Upper lobe of left lung (tissue), 6 donors: ENCODE measurements at regions not wholly inside any gene's neighbourhood (a gene's known extent, or its start where the extent isn't known, plus 50 kb on each side); places are given as distances from the start of the nearest gene placed in this dataset.

Experiments
- ATAC-seq, 2 donors: fragments of 200-7000 bp; cut with Tn5 transposase; one replicate each; pipeline ENCODE4 v1.9.1; 2022; ENCODE audit warnings: mild to moderate bottlenecking in 2 of 2, moderate library complexity in 2 of 2; ENCODE audit not compliant: low FRiP score in 2 of 2
- DNase-seq, 2 donors: peaks; one replicate each; pipeline ENCODE4 v3.0.0-alpha.2; 2019 to 2020
- H3K27ac ChIP-seq, 4 donors: fragments of 200-600 bp; sonication (generic); one replicate each; pipeline ENCODE4 v1.5.1; 2016 to 2019
- H3K27me3 ChIP-seq, 4 donors: fragments of 200-600 bp; sonication (generic); one replicate each; pipeline ENCODE4 v1.5.1; 2017 to 2019
- H3K36me3 ChIP-seq, 4 donors: fragments of 200-600 bp; sonication (generic); one replicate each; pipeline ENCODE4 v1.5.1; 2016 to 2019
- H3K4me1 ChIP-seq, 4 donors: fragments of 200-600 bp; sonication (generic); one replicate each; pipeline ENCODE4 v1.5.1; 2018 to 2019
- H3K4me3 ChIP-seq, 4 donors: fragments of 200-600 bp; sonication (generic); one replicate each; pipeline ENCODE4 v1.5.1; 2017 to 2019; ENCODE audit warnings: mild to moderate bottlenecking in 2 of 4, moderate library complexity in 1 of 4
- H3K9me3 ChIP-seq, 4 donors: fragments of 200-600 bp; sonication (generic); one replicate each; pipeline ENCODE4 v1.5.1; 2018 to 2019
- EP300 ChIP-seq, 4 donors: sonication (generic); formaldehyde crosslinking; IDR thresholded peaks; one replicate each; pipeline ENCODE4 v1.5.1; 2017; ENCODE audit warnings: antibody characterized with exemption in 4 of 4, control low read depth in 2 of 4
- POLR2A ChIP-seq, 4 donors: fragments of 450-650 bp; IDR thresholded peaks; one replicate each; pipeline ENCODE4 v1.5.1; 2016 to 2017; ENCODE audit warnings: antibody characterized with exemption in 4 of 4, mild to moderate bottlenecking in 2 of 4
- POLR2AphosphoS5 ChIP-seq, 2 donors: sonication (generic); formaldehyde crosslinking; IDR thresholded peaks; one replicate each; pipeline ENCODE4 v1.5.1; 2017; ENCODE audit warnings: antibody characterized with exemption in 2 of 2
- WGBS, 2 donors: methylation state at CpG; one replicate each; pipeline ENCODE4 v1.1.5; 2017 to 2018; 5-methylcytosine and 5-hydroxymethylcytosine counted together
- TF ChIP-seq, protein P1 (sequence below), 6 experiments: fragments of 450-650 bp in 4 of 6; fragments of 200-600 bp in 2 of 6; sonication (generic) in 2 of 6; IDR thresholded peaks; one replicate each; pipeline ENCODE4 v1.5.1; 2016 to 2019; ENCODE audit warnings: antibody characterized with exemption in 6 of 6
- donor health status: DM: no; HTN: no; CAD: no; lungs with moderate emphysema.
- donor health status: DM: no; HTN: yes; CAD: no; lungs with severe emphysema.

DNA sequence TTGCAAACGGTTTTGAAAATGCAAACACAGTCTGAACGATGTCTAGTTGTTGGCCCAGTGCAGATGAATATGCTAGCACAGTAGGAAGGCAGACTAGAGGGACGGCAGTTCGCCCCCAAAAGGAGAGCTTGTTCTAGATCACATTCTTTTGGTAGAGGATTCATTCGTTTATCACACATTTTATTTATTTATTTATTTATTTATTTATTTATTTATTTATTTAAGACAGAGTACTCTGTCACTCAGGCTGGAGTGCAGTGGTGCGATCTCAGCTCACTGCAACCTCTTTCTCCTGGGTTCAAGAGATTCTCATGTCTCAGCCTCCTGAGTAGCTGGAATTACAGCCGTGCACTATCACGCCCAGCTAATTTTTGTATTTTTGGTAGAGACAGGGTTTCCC lies 59.4 kb upstream of the ZPBP start:
- H3K4me3 ChIP-seq, result no peak overlapping the region
- H3K27me3 ChIP-seq, result no peaks in the 10 kb centered on the region
- WGBS, 2 donors, result 75 to 79% methylated on average over 8 of the region's 8 CpGs
- no peaks in the 10 kb centered on the region for H3K4me1 ChIP-seq
- DNase-seq (no peak), ATAC-seq (no peak)
- no peaks in the 10 kb centered on the region for H3K36me3 ChIP-seq
- no peaks in the 10 kb centered on the region for H3K9me3 ChIP-seq
- no peak overlapping the region for H3K27ac ChIP-seq
- TF ChIP-seq POLR2A (IDR thresholded peaks at IDR 0.05), result no peak
- TF ChIP-seq POLR2AphosphoS5 (IDR thresholded peaks at IDR 0.05), result no peak

DNA sequence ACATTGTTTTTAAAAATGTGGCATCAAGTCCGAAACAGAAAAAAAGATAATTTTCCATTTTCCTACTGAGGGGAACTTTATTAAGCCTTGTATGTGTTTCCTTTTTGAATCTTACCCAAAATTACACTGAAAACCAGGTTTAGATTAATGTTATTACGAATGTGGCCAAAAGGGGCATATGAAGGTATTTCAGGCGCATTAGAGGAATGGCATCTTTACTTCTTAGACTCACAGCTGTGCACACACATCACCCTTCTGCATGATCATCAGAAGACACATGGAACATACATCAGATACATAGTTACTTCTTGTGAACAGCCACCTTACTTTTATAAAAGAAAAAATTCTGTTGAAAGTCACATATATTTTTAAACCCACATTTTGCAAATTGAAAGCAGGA lies 58.6 kb upstream of the ZPBP start:
- Histone ChIP-seq H3K27ac (no peak overlapping the region), H3K27me3 (no peaks in the 10 kb centered on the region), H3K4me1 (no peaks in the 10 kb centered on the region), H3K4me3 (no peak overlapping the region), H3K9me3 (no peaks in the 10 kb centered on the region), H3K36me3 (no peaks in the 10 kb centered on the region)
- no peak for TF ChIP-seq EP300 (IDR thresholded peaks at IDR 0.05)
- DNase-seq, result no peak
- 57 to 75% methylated on average over 3 of the region's 3 CpGs for WGBS, 2 donors
- no peak for ATAC-seq

DNA sequence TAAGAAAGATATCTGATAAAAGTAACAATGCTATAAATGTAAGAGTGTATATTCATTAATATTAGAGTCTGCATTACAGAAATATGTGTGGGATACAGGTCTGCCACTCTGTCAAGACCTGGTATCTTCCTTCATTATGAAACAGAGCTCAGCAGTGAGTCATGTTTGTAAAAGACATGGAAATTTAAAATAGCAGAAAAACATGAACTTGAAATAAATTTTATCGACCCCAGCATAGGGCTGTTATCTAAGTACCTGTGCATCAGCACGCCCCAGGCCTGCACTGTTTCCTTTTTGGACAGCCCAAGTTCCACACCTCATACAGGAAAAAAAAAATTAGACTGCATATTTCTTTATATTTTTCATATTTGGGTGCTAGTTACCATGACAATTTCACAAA lies 58.0 kb upstream of the ZPBP start:
- no peak for TF ChIP-seq EP300 (IDR thresholded peaks at IDR 0.05)
- TF ChIP-seq, protein P1, sequence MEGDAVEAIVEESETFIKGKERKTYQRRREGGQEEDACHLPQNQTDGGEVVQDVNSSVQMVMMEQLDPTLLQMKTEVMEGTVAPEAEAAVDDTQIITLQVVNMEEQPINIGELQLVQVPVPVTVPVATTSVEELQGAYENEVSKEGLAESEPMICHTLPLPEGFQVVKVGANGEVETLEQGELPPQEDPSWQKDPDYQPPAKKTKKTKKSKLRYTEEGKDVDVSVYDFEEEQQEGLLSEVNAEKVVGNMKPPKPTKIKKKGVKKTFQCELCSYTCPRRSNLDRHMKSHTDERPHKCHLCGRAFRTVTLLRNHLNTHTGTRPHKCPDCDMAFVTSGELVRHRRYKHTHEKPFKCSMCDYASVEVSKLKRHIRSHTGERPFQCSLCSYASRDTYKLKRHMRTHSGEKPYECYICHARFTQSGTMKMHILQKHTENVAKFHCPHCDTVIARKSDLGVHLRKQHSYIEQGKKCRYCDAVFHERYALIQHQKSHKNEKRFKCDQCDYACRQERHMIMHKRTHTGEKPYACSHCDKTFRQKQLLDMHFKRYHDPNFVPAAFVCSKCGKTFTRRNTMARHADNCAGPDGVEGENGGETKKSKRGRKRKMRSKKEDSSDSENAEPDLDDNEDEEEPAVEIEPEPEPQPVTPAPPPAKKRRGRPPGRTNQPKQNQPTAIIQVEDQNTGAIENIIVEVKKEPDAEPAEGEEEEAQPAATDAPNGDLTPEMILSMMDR (IDR thresholded peaks at IDR 0.05), result no peak
- TF ChIP-seq POLR2AphosphoS5 (IDR thresholded peaks at IDR 0.05), result no peak
- TF ChIP-seq POLR2A (IDR thresholded peaks at IDR 0.05), result no peak
- Histone ChIP-seq H3K4me3 (no peak overlapping the region), H3K9me3 (no peaks in the 10 kb centered on the region), H3K27ac (no peak overlapping the region), H3K36me3 (no peaks in the 10 kb centered on the region), H3K4me1 (no peaks in the 10 kb centered on the region), H3K27me3 (no peaks in the 10 kb centered on the region)
- 53 to 60% methylated on average over 2 of the region's 2 CpGs for WGBS, 2 donors
- no peak for DNase-seq
- ATAC-seq, result no peak

DNA sequence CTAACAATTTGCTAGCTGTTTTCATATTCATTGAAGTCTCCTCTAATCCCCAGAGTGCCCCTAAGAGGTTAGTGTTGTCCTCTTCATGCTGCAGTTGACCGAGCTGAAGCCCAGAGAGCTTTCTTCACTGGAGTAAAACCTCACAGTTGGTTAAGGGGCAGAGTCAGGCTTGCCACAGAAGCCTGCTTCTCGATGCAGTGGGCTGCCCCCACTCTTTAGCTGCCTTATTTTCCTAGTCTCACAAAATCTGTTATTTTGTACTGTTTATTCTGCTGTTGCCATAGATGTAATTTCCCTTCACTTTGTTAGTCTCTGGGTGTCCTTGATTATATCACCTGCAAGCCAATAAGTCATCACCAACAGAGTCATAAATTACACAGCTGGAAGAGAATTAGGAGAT lies 56.3 kb upstream of the ZPBP start:
- ATAC-seq, result no peak
- H3K36me3 ChIP-seq, result no peaks in the 10 kb centered on the region

DNA sequence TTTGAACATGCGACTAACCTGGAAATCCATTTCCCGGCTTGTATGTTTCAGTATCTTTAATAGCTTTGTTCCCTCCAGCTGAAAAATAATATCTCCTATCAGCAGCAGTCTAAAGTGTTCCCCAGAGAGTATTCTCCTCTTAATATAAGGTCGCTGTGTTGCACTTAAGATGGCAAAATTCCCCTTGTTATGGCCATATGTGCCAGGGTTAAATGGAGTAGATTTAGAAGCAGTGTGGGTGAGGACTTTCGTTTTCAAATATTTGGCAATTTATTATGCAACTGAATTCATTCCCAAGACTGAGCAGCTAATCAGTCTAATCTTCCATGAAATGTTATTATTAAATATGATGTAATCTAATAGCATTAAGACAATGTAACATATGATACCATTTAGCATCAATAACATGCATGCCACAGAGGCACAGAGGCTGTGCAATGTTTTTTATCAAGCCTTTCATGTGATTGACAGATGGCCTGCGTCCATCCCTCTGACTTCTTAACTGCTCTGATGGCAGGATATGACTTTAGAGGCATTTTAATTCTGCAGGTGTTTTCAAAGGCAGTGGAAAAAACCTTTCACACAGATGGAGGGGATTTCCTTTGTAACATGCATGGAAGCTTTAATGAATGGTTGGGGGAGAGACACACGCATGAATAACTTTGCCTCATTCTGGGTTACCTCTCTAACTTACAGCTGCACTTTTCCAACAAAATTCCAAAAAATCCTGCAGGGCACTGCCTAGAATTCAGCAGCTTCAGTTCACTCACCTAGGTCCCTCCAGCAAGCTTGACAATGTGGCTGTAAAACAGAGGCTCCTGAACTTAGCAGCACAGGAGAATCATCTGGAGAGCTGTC lies 55.1 kb upstream of the ZPBP start:
- no peak for TF ChIP-seq POLR2AphosphoS5 (IDR thresholded peaks at IDR 0.05)
- TF ChIP-seq EP300 (IDR thresholded peaks at IDR 0.05), result no peak
- no peak for TF ChIP-seq POLR2A (IDR thresholded peaks at IDR 0.05)
- TF ChIP-seq, protein P1 (IDR thresholded peaks at IDR 0.05), result no peak
- H3K36me3 ChIP-seq, result no peaks in the 10 kb centered on the region
- no peak overlapping the region for H3K4me3 ChIP-seq
- no peaks in the 10 kb centered on the region for H3K9me3 ChIP-seq
- no peak for ATAC-seq
- H3K27ac ChIP-seq, result no peak overlapping the region
- 62% methylated on average over 6 of the region's 6 CpGs for WGBS, 2 donors
- no peaks in the 10 kb centered on the region for H3K27me3 ChIP-seq
- no peaks in the 10 kb centered on the region for H3K4me1 ChIP-seq
- DNase-seq, result no peak

More for the DNA sequence above, 56.3 kb upstream of the ZPBP start:
- TF ChIP-seq, protein P1 (IDR thresholded peaks at IDR 0.05), result no peak
- no peak for TF ChIP-seq POLR2A (IDR thresholded peaks at IDR 0.05)
- TF ChIP-seq EP300 (IDR thresholded peaks at IDR 0.05), result no peak
- TF ChIP-seq POLR2AphosphoS5 (IDR thresholded peaks at IDR 0.05), result no peak
- H3K27me3 ChIP-seq, result no peaks in the 10 kb centered on the region
- no peaks in the 10 kb centered on the region for H3K4me1 ChIP-seq
- no peaks in the 10 kb centered on the region for H3K9me3 ChIP-seq
- DNase-seq, result no peak
- H3K4me3 ChIP-seq, result no peak overlapping the region
- 67 to 68% methylated on average over 2 of the region's 2 CpGs for WGBS, 2 donors
- H3K27ac ChIP-seq, result no peak overlapping the region

DNA sequence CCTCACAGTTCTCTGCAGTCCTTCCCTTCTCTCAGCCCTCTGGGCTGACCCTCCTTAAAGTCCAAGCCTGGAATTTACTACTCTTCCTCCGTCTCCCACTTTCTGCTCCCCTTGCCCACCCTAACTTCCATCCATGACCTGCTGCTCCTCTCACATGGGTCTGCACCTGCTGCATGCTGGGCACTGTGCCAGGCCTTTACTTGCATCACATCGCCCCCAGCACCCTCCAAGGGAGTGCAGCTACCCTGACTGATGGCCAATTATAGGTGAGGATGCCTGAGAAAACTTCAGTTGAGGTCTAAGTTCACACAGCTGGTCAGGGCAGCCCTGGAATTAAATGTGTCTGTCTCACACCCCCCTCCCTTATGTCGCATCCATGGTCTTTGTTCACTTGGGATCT lies 53.6 kb upstream of the ZPBP start:
- ATAC-seq (no peak), DNase-seq (no peak)
- no peak for TF ChIP-seq POLR2AphosphoS5 (IDR thresholded peaks at IDR 0.05)
- no peak for TF ChIP-seq EP300 (IDR thresholded peaks at IDR 0.05)
- TF ChIP-seq, protein P1 (IDR thresholded peaks at IDR 0.05), result no peak
- TF ChIP-seq POLR2A (IDR thresholded peaks at IDR 0.05), result no peak
- Histone ChIP-seq H3K4me1 (no peaks in the 10 kb centered on the region), H3K9me3 (no peaks in the 10 kb centered on the region), H3K27ac (no peak overlapping the region), H3K27me3 (no peaks in the 10 kb centered on the region), H3K4me3 (no peak overlapping the region), H3K36me3 (no peaks in the 10 kb centered on the region)
- 74 to 77% methylated on average over 3 of the region's 3 CpGs for WGBS, 2 donors
